ENCODE measurements at regions not wholly inside any gene's neighbourhood (a gene's known extent, or its start where the extent isn't known, plus 50 kb on each side); places are given as distances from the start of the nearest gene placed in this dataset.

DNA sequence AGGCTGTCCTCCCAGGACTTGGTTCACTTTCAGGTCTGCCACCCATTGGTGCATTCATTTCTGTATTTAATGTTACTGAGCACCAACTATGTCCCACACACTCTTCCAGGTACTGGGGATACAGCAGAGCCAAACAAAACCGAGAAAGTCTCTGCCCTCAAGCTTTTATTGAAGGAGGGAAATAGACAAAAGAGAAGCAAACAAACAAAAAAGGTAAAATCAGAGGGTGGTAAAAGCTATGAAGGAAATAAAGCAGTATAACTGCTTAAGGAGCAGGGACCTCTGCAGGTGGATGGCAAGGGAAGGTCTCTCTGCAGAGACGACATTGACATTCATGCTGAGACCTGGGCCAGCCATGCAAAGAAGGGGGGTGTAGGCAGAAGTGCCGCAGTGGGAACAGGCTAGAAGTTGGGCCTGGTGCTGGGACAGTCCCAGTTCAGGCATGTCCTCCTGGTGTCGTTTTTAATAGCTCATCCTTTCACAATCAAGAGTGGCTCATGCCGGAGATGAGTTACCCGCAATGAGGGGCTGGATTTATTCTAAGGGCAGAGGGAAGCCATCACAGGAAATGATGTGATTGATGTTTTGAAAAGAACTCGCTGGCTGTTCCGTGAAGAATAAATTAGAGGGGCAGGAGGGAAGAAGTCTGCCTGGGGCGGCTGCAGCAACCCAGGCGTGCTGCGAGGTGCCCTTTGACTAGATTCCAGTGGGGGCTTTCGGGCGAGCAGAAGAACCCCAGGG is 72.8 kb downstream of the IRF2BPL start:
- H3K27me3 Mint-ChIP-seq: no peaks in the 10 kb centered on the region
- H3K27ac Mint-ChIP-seq: peak overlapping the region; percentile 83 to 100 (median 99)
- H3K36me3 Mint-ChIP-seq: no peaks in the 10 kb centered on the region
- H3K4me1 Mint-ChIP-seq: peaks cover 30 to 35% (median 33%) of the 10 kb centered on the region in 3 donors
- H3K4me3 Mint-ChIP-seq: peak overlapping the region; percentile 84 to 94 (median 90)
- no peaks in the 10 kb centered on the region for H3K9me3 Mint-ChIP-seq

DNA sequence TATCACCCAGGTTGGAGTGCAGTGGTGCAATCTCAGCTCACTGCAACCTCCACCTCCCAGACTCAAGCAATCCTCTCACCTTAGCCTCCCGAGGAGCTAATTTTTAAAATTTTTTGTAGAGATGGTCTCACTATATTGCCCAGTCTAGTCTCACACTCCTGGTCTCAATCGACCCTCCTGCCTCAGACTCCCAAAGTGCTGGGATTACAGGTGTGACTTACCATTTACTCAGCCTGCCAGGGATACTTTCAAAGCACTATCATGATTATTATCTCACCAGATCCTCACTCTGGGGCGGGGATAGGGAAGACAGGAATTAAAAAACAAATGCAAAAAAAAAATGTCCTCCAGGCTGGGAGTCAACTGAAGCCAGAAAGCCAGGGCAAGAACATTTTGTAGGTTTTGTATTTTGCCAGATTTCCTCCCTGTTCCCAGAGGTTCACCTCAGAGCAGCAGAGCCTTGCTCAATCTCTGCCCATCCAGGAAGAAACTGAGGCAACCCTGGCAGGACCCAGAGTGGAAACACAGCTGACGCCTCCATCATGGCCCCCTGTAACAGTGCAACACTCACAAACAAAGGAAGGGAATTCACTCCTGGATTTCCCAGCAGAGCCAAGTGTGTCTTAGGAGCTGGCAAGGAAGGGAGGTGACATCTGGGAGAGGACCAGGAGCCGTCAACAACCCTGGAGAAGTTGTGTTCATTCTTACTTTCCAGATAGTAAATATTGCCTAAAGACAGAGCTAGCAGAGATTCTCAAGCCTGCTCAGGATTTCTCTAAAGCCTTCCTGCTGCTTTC is 73.9 kb downstream of the IRF2BPL start:
- Mint-ChIP-seq H3K27me3 (no peaks in the 10 kb centered on the region), H3K9me3 (no peaks in the 10 kb centered on the region), H3K36me3 (no peaks in the 10 kb centered on the region), H3K4me1 (peaks cover 24 to 27% (median 27%) of the 10 kb centered on the region in 3 donors), H3K4me3 (peak overlapping the region; percentile 15 to 54 (median 23)), H3K27ac (peak overlapping the region in 2 of 3 donors; percentile 46 to 59)

DNA sequence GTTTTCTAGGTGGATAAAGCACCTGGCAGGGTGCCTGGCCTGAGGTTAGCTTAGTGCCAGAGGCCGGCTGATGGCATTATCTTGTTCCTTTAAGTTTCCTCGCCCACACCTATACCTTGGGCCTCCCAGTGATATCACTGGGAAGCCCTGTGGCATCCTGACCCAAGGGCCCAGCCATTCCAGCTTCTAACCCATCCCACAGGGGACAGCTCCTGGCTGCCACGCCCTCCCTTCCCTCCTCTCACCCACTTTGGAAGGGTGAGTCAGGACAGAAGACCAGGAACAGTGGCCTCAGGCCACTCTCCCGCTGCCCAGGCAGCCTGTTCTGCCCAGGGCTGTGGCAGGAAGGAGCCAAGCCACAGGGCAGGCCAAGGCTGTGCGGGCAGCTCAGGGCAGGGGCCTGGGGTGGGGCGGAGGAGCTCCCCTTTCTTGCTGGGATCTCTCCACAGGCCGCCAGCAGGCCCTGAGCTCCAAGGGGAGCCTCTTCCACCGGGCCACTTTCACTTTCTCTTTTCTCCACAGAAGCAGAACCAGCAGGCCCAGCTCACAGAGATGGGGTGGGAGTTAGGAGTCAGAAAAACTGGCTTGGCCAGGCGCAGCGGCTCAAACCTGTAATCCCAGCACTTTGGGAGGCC is 75.1 kb downstream of the IRF2BPL start:
- H3K4me3 Mint-ChIP-seq: peak overlapping the region in 3 of 4 donors; percentile 82 to 88 (median 87)
- peaks cover 22 to 24% (median 22%) of the 10 kb centered on the region in 3 donors for H3K4me1 Mint-ChIP-seq
- H3K9me3 Mint-ChIP-seq: no peaks in the 10 kb centered on the region
- H3K27ac Mint-ChIP-seq: peak overlapping the region; percentile 83 to 98 (median 87)
- H3K27me3 Mint-ChIP-seq: no peaks in the 10 kb centered on the region
- H3K36me3 Mint-ChIP-seq: no peaks in the 10 kb centered on the region

- no peaks in the 10 kb centered on the region for H3K9me3 Mint-ChIP-seq
- peaks cover 23 to 24% (median 24%) of the 10 kb centered on the region in 3 donors for H3K4me1 Mint-ChIP-seq
- peak overlapping the region in 1 of 4 donors; percentile 51 for H3K4me3 Mint-ChIP-seq
- peak overlapping the region in 1 of 3 donors; percentile 76 for H3K27ac Mint-ChIP-seq
- H3K27me3 Mint-ChIP-seq: no peaks in the 10 kb centered on the region
- H3K36me3 Mint-ChIP-seq: peaks cover 3% of the 10 kb centered on the region
These were observed 77.3 kb downstream of the IRF2BPL start for GRCh38 chr14:76951166-76951565.

- H3K27me3 Mint-ChIP-seq: no peaks in the 10 kb centered on the region
- no peak overlapping the region for H3K4me3 Mint-ChIP-seq
- peak overlapping the region in 2 of 3 donors; percentile 76 to 79 for H3K27ac Mint-ChIP-seq
- peaks cover 3% of the 10 kb centered on the region for H3K36me3 Mint-ChIP-seq
- no peaks in the 10 kb centered on the region for H3K9me3 Mint-ChIP-seq
- H3K4me1 Mint-ChIP-seq: peaks cover 16 to 17% (median 16%) of the 10 kb centered on the region in 3 donors
These were observed 78.2 kb downstream of the IRF2BPL start for GRCh38 chr14:76950055-76951020.

DNA sequence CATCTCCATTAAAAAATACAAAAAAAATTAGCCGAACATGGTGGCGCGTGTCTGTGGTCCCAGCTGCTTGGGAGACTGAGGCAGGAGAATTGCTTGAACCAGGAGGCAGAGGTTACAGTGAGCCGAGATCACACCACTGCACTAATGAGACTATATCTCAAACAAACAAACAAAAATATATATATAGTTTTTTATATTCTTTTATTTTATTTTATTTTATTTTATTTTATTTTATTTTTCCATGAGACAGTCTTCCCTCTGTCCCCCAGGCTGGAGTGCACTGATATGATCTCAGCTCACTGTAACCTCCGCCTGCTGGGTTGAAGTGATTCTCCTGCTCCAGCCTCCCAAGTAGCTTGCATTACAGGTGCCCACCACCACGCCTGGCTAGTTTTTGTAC is 79.5 kb downstream of the IRF2BPL start:
- H3K9me3 Mint-ChIP-seq: no peaks in the 10 kb centered on the region
- no peaks in the 10 kb centered on the region for H3K27me3 Mint-ChIP-seq
- peaks cover 12 to 16% (median 14%) of the 10 kb centered on the region in 3 donors for H3K4me1 Mint-ChIP-seq
- peaks cover 3% of the 10 kb centered on the region for H3K36me3 Mint-ChIP-seq
- peak overlapping the region in 2 of 3 donors; percentile 67 for H3K27ac Mint-ChIP-seq
- no peak overlapping the region for H3K4me3 Mint-ChIP-seq

GRCh38 chr14:76948213-76948947 is 80.1 kb downstream of the IRF2BPL start:
- Mint-ChIP-seq H3K27me3 (no peaks in the 10 kb centered on the region), H3K9me3 (no peaks in the 10 kb centered on the region), H3K4me3 (peak overlapping the region in 2 of 4 donors; percentile 47 to 55), H3K36me3 (peaks cover 3% of the 10 kb centered on the region), H3K27ac (peak overlapping the region in 1 of 3 donors; percentile 67), H3K4me1 (peaks cover 11 to 12% (median 11%) of the 10 kb centered on the region in 3 donors)

DNA sequence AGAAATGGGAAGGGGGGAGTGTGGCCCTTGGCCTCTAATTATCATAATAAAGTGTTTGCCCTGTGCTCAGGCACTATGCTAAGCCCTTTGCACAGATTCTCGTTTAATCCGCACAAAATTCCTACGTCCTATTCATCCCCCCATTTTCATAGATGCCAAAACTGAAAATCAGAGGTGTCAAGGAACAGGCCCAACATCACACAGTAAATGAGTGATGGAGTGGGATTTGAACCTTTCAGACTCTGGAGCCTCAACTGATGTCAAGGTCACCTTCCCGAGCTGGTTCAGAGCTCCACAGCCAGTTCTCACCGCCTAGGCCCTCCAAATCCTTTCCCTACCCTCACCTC is 80.7 kb downstream of the IRF2BPL start:
- Mint-ChIP-seq H3K4me1 (peaks cover 10 to 12% (median 11%) of the 10 kb centered on the region in 3 donors), H3K36me3 (peaks cover 3% of the 10 kb centered on the region), H3K4me3 (peak overlapping the region in 2 of 4 donors; percentile 14 to 55), H3K27me3 (no peaks in the 10 kb centered on the region), H3K27ac (no peak overlapping the region), H3K9me3 (no peaks in the 10 kb centered on the region)

GRCh38 chr14:76947078-76947837 is 81.2 kb downstream of the IRF2BPL start:
- Mint-ChIP-seq H3K27me3 (no peaks in the 10 kb centered on the region), H3K9me3 (no peaks in the 10 kb centered on the region), H3K4me1 (peaks cover 10 to 14% (median 11%) of the 10 kb centered on the region in 3 donors), H3K27ac (peak overlapping the region in 1 of 3 donors; percentile 94), H3K36me3 (peaks cover 3% of the 10 kb centered on the region), H3K4me3 (peak overlapping the region in 1 of 4 donors; percentile 28)

- peaks cover 10 to 14% (median 11%) of the 10 kb centered on the region in 3 donors for H3K4me1 Mint-ChIP-seq
These were observed 81.8 kb downstream of the IRF2BPL start for GRCh38 chr14:76946753-76947077.

GRCh38 chr14:76943072-76943471 is 85.4 kb downstream of the IRF2BPL start:
- peaks cover 3% of the 10 kb centered on the region for H3K36me3 Mint-ChIP-seq
- no peaks in the 10 kb centered on the region for H3K9me3 Mint-ChIP-seq
- no peaks in the 10 kb centered on the region for H3K27me3 Mint-ChIP-seq
- H3K4me1 Mint-ChIP-seq: peaks cover 9 to 12% (median 10%) of the 10 kb centered on the region in 3 donors
- no peak overlapping the region for H3K27ac Mint-ChIP-seq
- H3K4me3 Mint-ChIP-seq: no peak overlapping the region

More at GRCh38 chr14:76946753-76947077, 81.8 kb downstream of the IRF2BPL start:
- no peaks in the 10 kb centered on the region for H3K9me3 Mint-ChIP-seq
- H3K27ac Mint-ChIP-seq: peak overlapping the region in 1 of 3 donors; percentile 94
- H3K4me3 Mint-ChIP-seq: peak overlapping the region in 1 of 4 donors; percentile 28
- no peaks in the 10 kb centered on the region for H3K27me3 Mint-ChIP-seq
- peaks cover 3% of the 10 kb centered on the region for H3K36me3 Mint-ChIP-seq

DNA sequence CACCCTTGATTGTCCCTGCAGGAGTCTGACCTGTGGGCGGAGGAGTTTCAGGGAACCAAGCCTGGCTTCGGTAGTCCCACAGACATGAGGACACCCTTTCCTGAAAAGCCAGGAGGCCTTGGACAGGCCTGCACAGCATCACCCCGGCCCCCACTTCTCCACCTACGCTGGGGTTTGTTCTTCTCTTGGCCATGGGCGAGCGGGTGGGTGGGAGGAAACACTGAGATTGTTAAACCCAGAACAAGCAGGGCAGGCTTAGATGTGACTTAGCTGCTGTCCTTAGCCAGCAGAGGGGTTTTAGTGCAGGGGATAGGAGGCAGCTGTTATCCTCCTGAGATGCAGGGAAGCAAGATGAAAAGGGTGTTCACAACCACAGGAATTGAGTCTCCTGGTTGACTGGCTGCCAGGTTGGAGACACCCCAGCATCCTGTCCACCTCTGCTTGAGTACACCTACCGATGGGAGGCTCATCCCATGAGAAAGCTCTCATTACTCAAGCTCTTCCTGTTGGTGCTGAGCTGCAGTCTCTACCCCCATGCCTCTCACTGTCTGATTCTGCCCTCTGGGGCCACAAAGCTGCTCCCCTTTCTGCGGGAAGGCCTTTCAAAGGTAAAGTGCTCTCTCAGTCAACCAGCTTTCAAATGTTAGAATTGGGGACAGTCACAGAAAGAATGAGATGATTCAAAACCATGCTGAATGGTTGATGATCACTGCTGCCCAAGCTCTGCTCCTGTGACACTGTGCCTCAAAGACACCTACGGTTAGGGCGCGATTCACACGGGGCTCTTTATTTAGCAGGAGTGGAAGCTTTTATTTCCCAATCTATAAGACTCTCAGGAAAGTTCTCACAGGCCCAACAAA is 86.3 kb downstream of the IRF2BPL start:
- Mint-ChIP-seq H3K9me3 (no peaks in the 10 kb centered on the region), H3K36me3 (peaks cover 3% of the 10 kb centered on the region), H3K27ac (peak overlapping the region in 1 of 3 donors; percentile 46), H3K4me3 (no peak overlapping the region), H3K27me3 (no peaks in the 10 kb centered on the region), H3K4me1 (peaks cover 6 to 9% (median 6%) of the 10 kb centered on the region in 3 donors)

Data from IgD-negative memory B cell (primary cell).